SU-DHL-6 (cell line): ENCODE measurements at regions not wholly inside any gene's neighbourhood (a gene's known extent, or its start where the extent isn't known, plus 50 kb on each side); places are given as distances from the start of the nearest gene placed in this dataset.

Source experiments
- H2AFZ ChIP-seq: fragments of 200-600 bp; sonication (generic); 2 replicates; pipeline ENCODE4 v1.6.1; 2014; ENCODE audit warnings: low read depth, mild to moderate bottlenecking, moderate library complexity, mixed read lengths, antibody characterized with exemption, low read length; ENCODE audit not compliant: severe bottlenecking
- H3F3A ChIP-seq: fragments of 200-600 bp; shearing (Covaris generic); 2 replicates; pipeline ENCODE4 v1.6.0; 2016; ENCODE audit warnings: antibody characterized with exemption, mild to moderate bottlenecking; ENCODE audit not compliant: insufficient read depth
- H3K27ac ChIP-seq: fragments of 200-600 bp; sonication (generic); 2 replicates; pipeline ENCODE4 v1.5.1; 2016; ENCODE audit warnings: low read depth, mild to moderate bottlenecking, low read length, moderate library complexity, mixed read lengths
- H3K27me3 ChIP-seq: fragments of 200-600 bp; sonication (generic), shearing (Covaris generic); 2 replicates; pipeline ENCODE4 v1.6.0; 2014; ENCODE audit warnings: mild to moderate bottlenecking, low read length
- H3K36me3 ChIP-seq: fragments of 200-600 bp; sonication (generic); 2 replicates; pipeline ENCODE4 v1.6.1; 2014; ENCODE audit warnings: mild to moderate bottlenecking, low read length, mixed read lengths
- H3K4me2 ChIP-seq: fragments of 300-600, 200-600 bp; shearing (Covaris generic), sonication (generic); 2 replicates; pipeline ENCODE4 v1.6.0; 2014; ENCODE audit warnings: low read length, low read depth, mild to moderate bottlenecking; ENCODE audit not compliant: poor library complexity, severe bottlenecking
- H3K4me3 ChIP-seq: fragments of 200-600 bp; sonication (generic); 2 replicates; pipeline ENCODE4 v1.5.1; 2014; ENCODE audit warnings: antibody characterized with exemption, low read length, mild to moderate bottlenecking, mixed read lengths; ENCODE audit not compliant: insufficient read depth, poor library complexity, severe bottlenecking
- H3K79me2 ChIP-seq: fragments of 200-600 bp; sonication (generic); 2 replicates; pipeline ENCODE4 v1.6.1; 2014; ENCODE audit warnings: mild to moderate bottlenecking, low read length, moderate library complexity; ENCODE audit not compliant: insufficient read depth
- H3K9ac ChIP-seq: fragments of 200-600 bp; sonication (generic); 2 replicates; pipeline ENCODE4 v1.7.0; 2014; ENCODE audit warnings: mild to moderate bottlenecking, low read length
- H3K9me2 ChIP-seq: fragments of 200-600 bp; sonication (generic); replicated peaks from 2 replicates; pipeline ENCODE4 v1.6.1; 2014; ENCODE audit warnings: low read length; ENCODE audit not compliant: insufficient read depth
- H3K9me3 ChIP-seq: fragments of 200-600 bp; sonication (generic); 2 replicates; pipeline ENCODE4 v1.6.1; 2014; ENCODE audit warnings: low read length, mixed read lengths; ENCODE audit not compliant: insufficient read depth
- H4K20me1 ChIP-seq: fragments of 200-600 bp; sonication (generic); 2 replicates; pipeline ENCODE4 v1.6.1; 2014; ENCODE audit warnings: low read depth, mild to moderate bottlenecking, antibody characterized with exemption, low read length, moderate library complexity, mixed read lengths
- CTCF ChIP-seq: fragments of 200-600 bp; sonication (generic); IDR thresholded peaks from one replicate; pipeline ENCODE4 v1.5.1; 2017; ENCODE audit warnings: antibody characterized with exemption, mild to moderate bottlenecking, low read length, moderate library complexity; ENCODE audit not compliant: insufficient read depth, poor library complexity, severe bottlenecking
- EZH2phosphoT487 ChIP-seq: fragments of 200-600 bp; sonication (generic), shearing (Covaris generic); conservative IDR thresholded peaks from 2 replicates; pipeline ENCODE4 v1.6.1; 2018; ENCODE audit warnings: mild to moderate bottlenecking, antibody characterized with exemption, low read length, moderate library complexity, mixed read lengths

GRCh38 chr10:62972103-62972502, 155.9 kb upstream of the EGR2 start:
- no peaks in the 10 kb centered on the region for H3K9me3 ChIP-seq
- H2AFZ ChIP-seq: no peak overlapping the region
- H3K79me2 ChIP-seq: no peaks in the 10 kb centered on the region
- no peak overlapping the region for H3K4me3 ChIP-seq
- H3K36me3 ChIP-seq: no peaks in the 10 kb centered on the region
- H3K9me2 ChIP-seq: no peaks in the 10 kb centered on the region
- no peak overlapping the region for H3K4me2 ChIP-seq
- TF ChIP-seq CTCF: no peak
- no peak for TF ChIP-seq EZH2phosphoT487
- H3K9ac ChIP-seq: no peak overlapping the region
- H4K20me1 ChIP-seq: no peaks in the 10 kb centered on the region
- no peaks in the 10 kb centered on the region for H3F3A ChIP-seq
- H3K27ac ChIP-seq: no peak overlapping the region
- H3K27me3 ChIP-seq: no peaks in the 10 kb centered on the region

DNA sequence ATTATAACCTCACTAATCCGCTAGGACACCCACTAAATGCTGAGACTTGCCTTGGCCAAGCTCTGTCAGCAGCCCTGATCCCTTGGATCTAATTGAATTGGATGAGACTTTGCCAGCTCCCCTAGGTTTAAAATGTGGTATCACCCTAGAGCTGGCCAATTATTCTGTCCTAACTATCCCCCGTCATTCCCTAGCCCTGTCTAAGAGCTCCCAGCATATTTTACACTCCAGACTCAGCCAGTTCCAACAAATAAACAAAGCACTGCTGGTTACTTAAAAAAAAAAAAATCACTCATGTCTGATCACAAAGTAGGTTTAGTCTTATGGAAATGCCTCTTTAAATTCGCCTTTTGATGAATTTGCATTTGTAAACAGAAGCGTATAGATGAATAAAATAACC, 147.9 kb upstream of the EGR2 start:
- Histone ChIP-seq H3K9me3 (no peaks in the 10 kb centered on the region), H3K9me2 (no peaks in the 10 kb centered on the region), H3K9ac (no peak overlapping the region), H3K27ac (no peak overlapping the region), H3K4me3 (no peak overlapping the region), H2AFZ (no peak overlapping the region), H3K79me2 (no peaks in the 10 kb centered on the region), H3K27me3 (no peaks in the 10 kb centered on the region), H3F3A (no peaks in the 10 kb centered on the region), H3K4me2 (no peak overlapping the region), H3K36me3 (no peaks in the 10 kb centered on the region), H4K20me1 (no peaks in the 10 kb centered on the region)
- TF ChIP-seq CTCF (no peak), EZH2phosphoT487 (no peak)

GRCh38 chr10:62961951-62962523, 145.9 kb upstream of the EGR2 start:
- H4K20me1 ChIP-seq: no peaks in the 10 kb centered on the region
- no peak overlapping the region for H3K4me3 ChIP-seq
- no peaks in the 10 kb centered on the region for H3K9me3 ChIP-seq
- no peaks in the 10 kb centered on the region for H3K9me2 ChIP-seq
- H3K79me2 ChIP-seq: no peaks in the 10 kb centered on the region
- H3K27me3 ChIP-seq: no peaks in the 10 kb centered on the region
- H2AFZ ChIP-seq: no peak overlapping the region
- no peaks in the 10 kb centered on the region for H3F3A ChIP-seq
- no peak for TF ChIP-seq CTCF
- TF ChIP-seq EZH2phosphoT487: no peak
- no peak overlapping the region for H3K27ac ChIP-seq
- H3K9ac ChIP-seq: no peak overlapping the region
- H3K36me3 ChIP-seq: no peaks in the 10 kb centered on the region
- no peak overlapping the region for H3K4me2 ChIP-seq

DNA sequence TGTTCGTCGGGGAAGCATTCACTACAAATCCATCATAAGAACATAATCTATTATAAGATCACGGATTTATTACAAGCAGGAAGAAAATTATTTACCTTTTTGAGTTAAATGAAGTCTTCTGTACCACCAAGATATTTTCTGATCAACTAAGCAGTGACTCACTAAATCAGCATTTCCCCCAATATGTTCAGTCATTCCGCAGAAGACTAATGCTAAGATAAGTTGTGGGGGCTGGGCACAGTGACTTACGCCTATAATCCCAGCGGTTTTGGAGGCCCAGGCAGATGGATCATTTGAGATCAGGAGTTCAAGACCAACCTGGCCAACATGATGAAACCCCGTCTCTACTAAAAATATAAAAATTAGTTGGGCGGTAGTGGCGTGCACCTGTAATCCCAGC, 144.2 kb upstream of the EGR2 start:
- TF ChIP-seq CTCF (no peak), EZH2phosphoT487 (no peak)
- no peaks in the 10 kb centered on the region for H3K27me3 ChIP-seq
- no peaks in the 10 kb centered on the region for H4K20me1 ChIP-seq
- no peak overlapping the region for H3K9ac ChIP-seq
- no peaks in the 10 kb centered on the region for H3F3A ChIP-seq
- H2AFZ ChIP-seq: no peak overlapping the region
- no peaks in the 10 kb centered on the region for H3K36me3 ChIP-seq
- H3K79me2 ChIP-seq: no peaks in the 10 kb centered on the region
- H3K9me2 ChIP-seq: no peaks in the 10 kb centered on the region
- no peak overlapping the region for H3K4me3 ChIP-seq
- no peak overlapping the region for H3K4me2 ChIP-seq
- H3K27ac ChIP-seq: no peak overlapping the region
- H3K9me3 ChIP-seq: no peaks in the 10 kb centered on the region
